HG03280 (cell line): ENCODE measurements at regions not wholly inside any gene's neighbourhood (a gene's known extent, or its start where the extent isn't known, plus 50 kb on each side); places are given as distances from the start of the nearest gene placed in this dataset.

Experiments
- ATAC-seq: cut with Tn5 transposase; IDR thresholded peaks from one replicate; pipeline ENCODE4 v1.9.1; 2021; ENCODE audit warnings: mild to moderate bottlenecking, moderate library complexity; ENCODE audit not compliant: unreplicated experiment

DNA sequence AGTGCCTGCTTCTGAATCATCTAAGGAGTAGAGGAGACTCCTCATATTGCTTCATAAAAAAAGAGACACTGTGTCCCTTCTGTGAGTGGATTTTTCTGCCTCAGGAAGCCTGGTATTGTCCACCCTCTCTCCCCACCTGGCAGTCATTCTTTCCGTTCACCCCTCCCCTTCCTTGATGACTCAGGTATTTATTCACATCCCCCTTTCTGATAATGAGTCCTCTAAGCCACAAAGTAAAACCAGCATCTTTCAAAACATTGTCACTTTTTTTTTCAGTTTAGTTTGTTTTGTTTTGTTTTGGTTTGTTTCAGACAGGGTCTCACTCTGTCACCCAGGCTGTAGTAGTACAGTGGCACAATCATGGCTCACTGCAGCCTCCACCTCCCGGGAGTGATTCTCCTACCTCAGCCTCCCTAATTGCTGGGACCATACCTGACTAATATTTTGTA, 65.2 kb upstream of the UBE2E1 start:
- ATAC-seq, result peak; percentile 76

DNA sequence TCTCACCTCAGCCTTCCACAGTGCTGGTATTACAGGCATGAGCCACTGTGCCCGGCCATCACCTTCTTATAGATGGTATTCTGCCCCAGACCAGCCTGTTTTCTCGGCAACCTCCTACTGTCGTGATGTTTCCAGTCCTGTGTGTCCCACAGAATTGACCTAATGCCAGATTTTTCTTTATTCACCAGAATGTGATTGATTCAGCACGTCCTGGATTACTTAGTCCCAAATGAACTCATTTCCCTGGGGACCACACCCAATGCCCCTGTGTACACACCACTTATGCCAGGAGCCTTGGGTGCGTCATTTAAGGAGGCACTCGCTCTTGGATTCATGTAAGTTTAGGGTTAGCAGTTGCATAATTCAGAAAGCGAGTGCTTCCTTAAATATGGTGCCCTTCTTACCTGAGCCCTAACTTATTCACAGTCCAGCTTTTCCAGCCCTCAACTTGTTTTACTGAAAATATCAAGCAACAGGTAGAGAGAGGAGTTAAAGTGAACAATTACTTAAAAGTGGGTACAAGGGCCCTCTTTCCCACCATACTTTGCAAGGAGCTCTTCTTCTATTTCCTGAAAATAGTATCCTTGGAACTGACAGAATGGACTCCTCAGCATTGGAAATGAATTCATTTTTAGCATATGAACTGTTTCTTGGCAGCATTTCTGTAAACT, 64.6 kb upstream of the UBE2E1 start:
- ATAC-seq, result peak; percentile 11

DNA sequence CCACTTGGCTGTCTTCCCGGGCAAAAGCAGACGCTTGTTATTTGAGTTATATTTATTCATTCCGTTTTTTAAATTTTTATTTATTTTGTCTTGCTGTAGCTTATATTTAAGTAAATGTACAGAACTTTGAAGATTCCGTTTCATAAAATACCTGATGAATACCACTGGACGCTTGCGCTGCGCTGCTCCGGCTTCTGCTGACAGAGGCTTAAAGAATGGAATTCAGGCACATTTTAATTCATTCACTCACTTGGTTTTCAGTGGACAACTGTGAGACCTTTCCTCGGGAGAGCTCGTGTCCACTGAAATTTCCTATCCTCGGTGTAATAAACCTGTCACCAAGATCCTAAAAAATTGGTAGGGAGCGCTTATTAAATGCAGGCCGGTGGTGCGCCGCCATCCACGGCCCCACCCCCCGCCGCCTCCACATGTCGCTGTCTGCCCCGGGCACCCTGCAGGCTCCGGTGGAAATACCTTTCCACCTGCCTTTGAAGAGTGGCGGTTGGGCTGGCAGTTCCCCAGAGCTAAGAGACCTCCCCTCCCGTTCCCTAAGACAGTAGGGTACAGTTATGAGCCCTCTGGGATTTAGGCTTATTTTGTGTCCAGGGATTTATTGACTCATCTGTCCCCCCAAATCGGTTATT, 62.5 kb upstream of the UBE2E1 start:
- ATAC-seq, result no peak

DNA sequence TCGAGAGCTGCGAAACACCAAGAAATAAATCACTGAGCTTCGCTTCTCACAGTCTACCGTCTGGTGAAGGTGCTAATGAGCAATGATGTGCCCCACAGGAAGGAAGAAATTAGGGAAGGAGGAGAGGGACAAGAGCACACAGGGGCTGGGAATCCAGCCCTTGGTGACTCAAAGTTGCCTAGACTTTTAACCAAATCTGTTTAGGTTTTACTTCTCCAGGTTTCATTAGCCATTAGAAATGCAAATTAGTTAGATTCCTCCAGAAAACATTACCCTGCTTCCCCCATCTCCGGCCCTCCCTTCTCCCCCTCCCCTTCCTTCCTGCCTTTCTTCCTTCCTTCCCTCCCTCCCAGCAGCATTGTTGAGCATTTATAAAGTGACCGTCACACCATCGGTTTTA, 59.3 kb upstream of the UBE2E1 start:
- no peak for ATAC-seq

DNA sequence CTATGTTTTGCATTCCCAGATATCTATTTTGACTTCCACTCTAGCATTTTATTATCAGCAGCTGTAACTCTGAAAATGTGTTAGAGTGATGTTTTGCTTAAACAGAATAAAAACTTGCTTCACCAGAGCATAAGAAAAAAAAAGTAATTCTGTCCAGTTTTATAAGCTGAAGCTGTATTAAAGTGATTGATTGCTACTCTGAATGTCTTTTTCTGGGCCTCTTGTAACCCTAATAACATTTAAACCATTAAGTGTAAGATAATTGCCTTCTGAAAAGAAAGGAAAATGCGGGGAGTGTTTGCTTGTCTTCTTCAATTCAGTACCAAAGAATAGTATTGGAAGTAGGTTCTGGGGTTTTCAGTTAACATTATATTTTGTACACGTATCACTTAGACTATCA, 57.9 kb upstream of the UBE2E1 start:
- ATAC-seq, result no peak

DNA sequence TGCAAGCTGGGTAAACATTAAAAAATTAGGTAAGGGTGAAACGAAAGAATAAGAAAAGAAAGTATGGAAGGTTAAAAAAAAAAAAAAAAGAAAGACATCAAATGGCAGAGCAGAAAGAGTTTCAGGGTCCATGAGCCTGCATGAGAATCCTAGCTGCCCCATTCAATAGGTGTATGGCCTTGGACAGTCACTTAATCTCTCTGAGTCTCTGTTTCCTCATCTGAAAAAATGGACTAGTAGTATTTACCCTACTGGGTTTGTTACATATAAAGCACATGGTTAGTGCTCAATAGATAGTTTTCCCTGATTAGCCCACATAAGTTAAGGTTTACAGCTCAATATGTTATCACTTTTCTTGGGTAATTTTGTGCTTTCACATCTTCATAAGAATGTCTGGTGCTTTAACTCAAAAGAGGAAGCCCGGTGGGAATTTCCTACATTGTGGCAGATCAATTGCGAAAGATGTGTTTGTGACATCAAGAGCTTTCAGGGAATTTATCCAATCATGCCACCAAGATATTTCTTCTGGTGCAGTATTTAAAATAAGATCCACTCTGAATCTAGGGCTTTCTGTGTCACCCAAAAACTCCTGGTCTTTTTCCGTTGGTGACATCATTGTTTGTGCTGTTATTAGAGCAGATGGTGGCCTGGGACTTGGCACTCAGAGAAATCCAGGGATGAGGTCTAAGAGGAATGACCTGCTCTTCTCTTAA, 57.2 kb upstream of the UBE2E1 start:
- no peak for ATAC-seq

DNA sequence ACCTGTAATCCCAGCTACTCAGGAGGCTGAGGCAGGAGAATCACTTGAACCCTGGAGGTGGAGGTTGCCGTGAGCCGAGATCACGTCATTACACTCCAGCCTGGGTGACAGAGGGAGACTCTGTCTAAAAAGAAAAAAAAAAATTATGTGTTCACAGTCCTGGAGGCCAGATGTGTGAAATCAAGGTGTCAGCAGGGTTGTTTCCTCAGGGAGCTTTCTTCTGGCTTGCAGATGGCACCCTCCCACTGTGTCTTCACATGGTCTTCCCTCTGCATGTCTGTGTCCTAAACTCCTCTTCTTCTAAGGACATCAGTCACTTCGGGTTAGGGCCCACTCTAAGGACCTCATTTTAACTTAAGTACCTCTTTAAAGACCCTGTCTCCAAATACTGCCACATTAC, 56.1 kb upstream of the UBE2E1 start:
- no peak for ATAC-seq

DNA sequence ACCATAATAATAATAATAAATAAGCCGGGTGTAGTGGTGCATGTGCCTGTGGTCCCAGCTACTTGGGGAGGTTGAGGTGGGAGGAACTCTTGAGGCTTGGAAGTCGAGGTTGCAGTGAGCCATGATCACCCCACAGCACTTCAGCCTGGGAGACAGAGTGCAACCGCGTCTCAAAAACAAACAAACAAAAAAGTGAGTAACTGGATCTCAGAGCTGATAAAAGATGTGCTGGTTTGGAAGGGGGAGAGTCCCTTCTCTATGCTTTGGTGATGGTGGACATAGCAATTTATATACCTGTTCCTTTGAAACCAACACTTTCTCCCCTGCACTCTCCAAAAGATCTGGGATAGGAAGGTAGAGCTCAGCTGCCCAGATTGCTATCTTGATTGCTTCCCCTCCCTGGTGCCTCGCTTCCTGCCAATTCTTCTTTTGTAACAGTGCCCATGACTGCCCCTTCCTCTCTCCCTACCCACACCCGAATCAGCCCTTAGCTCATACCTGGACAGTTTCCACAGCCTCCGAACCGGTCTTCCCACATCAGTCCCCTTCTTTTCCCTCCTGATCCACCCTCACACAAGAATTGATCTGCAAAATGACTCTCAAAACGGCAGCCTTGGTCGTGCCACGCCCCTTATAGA, 55.1 kb upstream of the UBE2E1 start:
- no peak for ATAC-seq

DNA sequence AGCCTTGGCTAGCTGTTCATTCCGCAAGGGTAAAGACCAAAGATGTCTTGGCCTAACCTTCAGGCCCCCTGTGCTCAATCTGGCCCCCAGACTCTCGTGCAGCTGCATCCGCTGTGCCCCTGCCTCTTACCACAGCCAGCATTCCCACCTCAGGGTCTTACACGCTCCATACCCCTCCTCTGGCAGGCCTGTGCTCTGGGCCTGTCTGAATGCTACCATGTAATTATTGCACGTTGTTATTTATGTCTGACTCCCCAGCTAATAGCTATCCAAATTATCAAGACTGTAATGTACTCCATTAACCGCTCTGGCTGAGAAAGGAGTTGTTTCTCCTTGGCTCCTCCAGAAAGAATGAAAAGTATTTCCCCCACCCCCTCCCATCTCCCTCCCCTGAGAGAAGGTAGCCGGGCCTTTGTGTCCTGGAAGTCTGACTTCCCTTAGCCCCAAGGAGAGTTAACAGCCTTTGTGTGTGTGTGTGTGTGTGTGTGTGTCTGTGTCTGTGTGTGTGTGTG, 54.5 kb upstream of the UBE2E1 start:
- no peak for ATAC-seq

DNA sequence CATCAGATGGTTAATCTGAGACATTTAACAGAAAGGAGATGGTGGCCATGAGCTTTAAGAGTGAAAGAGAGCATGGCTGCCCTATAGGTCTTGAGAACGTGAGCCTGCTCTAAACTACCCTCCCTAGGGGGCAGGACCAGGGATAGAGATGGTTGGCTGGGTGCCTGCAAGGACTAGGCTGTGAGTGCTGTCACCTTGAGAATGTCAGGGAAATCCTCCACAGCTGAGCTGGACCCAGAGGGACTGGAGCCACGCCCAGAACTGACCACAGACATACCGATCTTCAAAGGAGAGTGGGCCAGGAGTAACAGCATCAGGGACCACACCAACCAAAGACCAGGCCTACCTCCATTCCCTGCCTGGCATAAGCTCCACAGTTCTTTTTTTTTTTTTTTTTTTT, 53.6 kb upstream of the UBE2E1 start:
- ATAC-seq, result no peak

DNA sequence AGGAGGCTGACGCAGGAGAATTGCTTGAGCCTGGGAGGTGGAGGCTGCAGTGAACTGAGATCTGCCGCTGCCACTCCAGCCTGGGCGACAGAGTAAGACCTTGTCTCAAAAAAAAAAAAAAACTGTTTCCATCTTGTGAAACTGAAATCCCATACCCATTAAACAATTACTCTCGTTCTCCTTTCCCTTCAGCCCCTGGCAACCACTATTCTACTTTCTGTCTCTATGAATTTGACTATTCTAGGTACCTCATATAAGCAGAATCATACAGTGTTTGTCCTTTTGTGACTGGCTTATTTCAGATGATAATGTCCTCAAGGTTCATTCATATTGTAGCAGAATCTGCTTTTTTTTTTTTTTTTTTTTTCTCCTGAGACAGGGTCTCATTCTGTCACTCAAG, 51.5 kb upstream of the UBE2E1 start:
- ATAC-seq, result no peak
